Stomach (tissue), 4 donors: ENCODE measurements at regions not wholly inside any gene's neighbourhood (a gene's known extent, or its start where the extent isn't known, plus 50 kb on each side); places are given as distances from the start of the nearest gene placed in this dataset.
A peak's percentile ranks its signal among the peaks of the same experiment; 100 is the strongest.

Source experiments
- CTCF ChIP-seq, 7 experiments: fragments of 450-650 bp in 4 of 7; fragments of 200-600 bp in 3 of 7; sonication (generic) in 3 of 7; IDR thresholded peaks; one replicate each; pipeline ENCODE4 v1.5.1; 2016 to 2019; ENCODE audit warnings: antibody characterized with exemption in 7 of 7, control low read depth in 2 of 7, mild to moderate bottlenecking in 1 of 7
- EP300 ChIP-seq: sonication (generic); formaldehyde crosslinking; IDR thresholded peaks from one replicate; pipeline ENCODE4 v1.6.1; 2017; ENCODE audit warnings: antibody characterized with exemption
- POLR2A ChIP-seq, 4 donors: fragments of 450-650 bp; IDR thresholded peaks; one replicate each; pipeline ENCODE4 v1.6.1; 2016; ENCODE audit warnings: antibody characterized with exemption in 4 of 4, control low read depth in 2 of 4, mild to moderate bottlenecking in 1 of 4, moderate library complexity in 1 of 4
- POLR2AphosphoS5 ChIP-seq, 3 donors: sonication (generic); formaldehyde crosslinking; IDR thresholded peaks; one replicate each; pipeline ENCODE4 v1.6.1; 2016; ENCODE audit warnings: antibody characterized with exemption in 3 of 3

- TF ChIP-seq CTCF (IDR thresholded peaks at IDR 0.05), result peak in 4 of 7 experiments; percentile 27 to 68 (median 40)
- no peak for TF ChIP-seq POLR2A (IDR thresholded peaks at IDR 0.05)
- TF ChIP-seq EP300, result no peak
- TF ChIP-seq POLR2AphosphoS5 (IDR thresholded peaks at IDR 0.05), result no peak
These were observed 971.3 kb upstream of the FAM98A start for GRCh38 chr2:34570266-34570872.
